ENCODE measurements at regions not wholly inside any gene's neighbourhood (a gene's known extent, or its start where the extent isn't known, plus 50 kb on each side); places are given as distances from the start of the nearest gene placed in this dataset.

DNA sequence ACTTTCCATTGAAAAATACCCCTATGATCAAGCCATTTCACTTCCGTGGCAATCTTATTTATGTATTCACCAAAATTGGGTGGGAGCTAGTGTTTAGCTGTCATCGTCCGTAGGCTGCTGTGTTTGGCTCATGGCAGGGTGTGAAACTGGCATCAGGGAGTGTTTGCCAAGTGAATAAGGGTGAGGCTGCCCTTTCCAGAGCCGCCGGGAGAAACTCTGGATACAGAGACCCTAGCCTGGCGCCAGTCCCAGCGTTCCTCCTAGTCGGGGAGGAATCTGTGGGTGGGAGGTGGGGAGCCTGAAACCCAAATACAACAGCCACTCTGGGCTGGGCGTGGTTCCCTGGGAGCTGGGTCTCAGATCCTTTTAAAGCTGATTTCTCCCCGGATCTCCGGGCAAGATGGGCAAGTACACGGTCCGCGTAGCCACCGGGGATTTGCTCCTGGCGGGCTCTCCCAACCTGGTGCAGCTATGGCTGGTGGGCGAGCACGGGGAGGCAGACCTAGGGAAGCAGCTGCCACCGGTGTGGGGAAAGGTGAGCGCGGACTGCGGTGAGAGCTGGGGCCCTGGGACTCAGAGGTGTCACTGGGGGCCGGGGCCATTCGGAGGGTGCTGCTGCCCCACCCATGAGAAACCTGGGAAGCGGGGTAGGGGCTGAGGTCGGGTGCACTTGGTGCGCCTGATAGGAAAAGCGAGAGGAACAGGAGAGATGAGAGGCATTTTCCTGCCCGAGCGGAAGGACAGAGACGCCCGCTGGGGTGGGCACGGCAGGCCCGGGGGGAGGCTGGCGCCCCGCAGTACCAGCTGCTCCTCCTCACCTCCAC is 62.1 kb upstream of the TEKT1 start:
- H3K27me3 ChIP-seq (ENCODE audit: control insufficient read depth, insufficient read depth, low read length): peaks cover 29% of the 10 kb centered on the region
- H3K4me1 ChIP-seq (ENCODE audit: control insufficient read depth, insufficient read depth, low read length): peaks cover 6% of the 10 kb centered on the region
- no peaks in the 10 kb centered on the region for H3K36me3 ChIP-seq (ENCODE audit: control insufficient read depth, insufficient read depth, low read length)
- no peak overlapping the region for H3K4me3 ChIP-seq (ENCODE audit: low read length)
- H3K9ac ChIP-seq (ENCODE audit: low read length): no peak overlapping the region
- H3K9me3 ChIP-seq (ENCODE audit: control insufficient read depth, low read length): no peaks in the 10 kb centered on the region

DNA sequence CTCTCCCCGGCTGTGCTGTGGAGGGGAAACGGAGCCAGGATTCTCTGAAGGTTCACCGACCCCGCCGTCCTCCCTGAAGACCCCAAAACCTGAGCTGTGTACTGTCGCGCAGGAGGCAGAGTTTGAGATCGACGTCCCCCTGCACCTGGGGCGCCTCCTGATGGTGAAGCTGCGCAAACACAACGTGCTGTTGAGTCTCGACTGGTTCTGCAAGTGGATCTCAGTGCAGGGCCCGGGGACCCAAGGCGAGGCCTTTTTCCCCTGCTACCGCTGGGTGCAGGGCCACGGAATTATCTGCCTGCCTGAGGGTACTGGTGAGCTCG is 62.6 kb upstream of the TEKT1 start:
- Histone ChIP-seq H3K27me3 (ENCODE audit: control insufficient read depth, insufficient read depth, low read length) (peaks cover 31% of the 10 kb centered on the region), H3K4me3 (ENCODE audit: low read length) (no peak overlapping the region), H3K9ac (ENCODE audit: low read length) (no peak overlapping the region)

DNA sequence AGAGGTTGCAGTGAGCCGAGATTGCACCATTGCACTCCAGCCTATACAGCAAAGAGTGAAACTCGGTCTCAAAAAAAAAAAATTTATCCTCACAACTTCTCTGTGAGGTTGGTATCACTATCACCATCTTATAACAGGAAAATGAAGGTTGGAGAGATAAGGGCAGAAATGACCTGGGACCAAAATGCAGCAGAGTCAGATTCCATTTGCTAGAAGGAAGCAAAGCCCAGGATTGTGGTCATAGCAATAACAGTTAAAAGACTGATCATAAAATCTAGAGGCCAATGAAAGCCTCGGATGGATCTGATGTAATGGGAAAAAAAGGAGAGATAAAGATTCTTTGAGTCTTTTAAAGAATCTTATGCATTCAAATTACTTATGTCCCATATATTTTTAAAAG is 69.6 kb upstream of the TEKT1 start:
- H3K36me3 ChIP-seq (ENCODE audit: control insufficient read depth, insufficient read depth, low read length): no peaks in the 10 kb centered on the region
- H3K9ac ChIP-seq (ENCODE audit: low read length): no peak overlapping the region
- no peak overlapping the region for H3K4me3 ChIP-seq (ENCODE audit: low read length)
- H3K27me3 ChIP-seq (ENCODE audit: control insufficient read depth, insufficient read depth, low read length): peaks cover 8% of the 10 kb centered on the region
- no peaks in the 10 kb centered on the region for H3K9me3 ChIP-seq (ENCODE audit: control insufficient read depth, low read length)
- H3K4me1 ChIP-seq (ENCODE audit: control insufficient read depth, insufficient read depth, low read length): no peaks in the 10 kb centered on the region

More for the DNA sequence above, 62.6 kb upstream of the TEKT1 start:
- no peaks in the 10 kb centered on the region for H3K9me3 ChIP-seq (ENCODE audit: control insufficient read depth, low read length)
- H3K36me3 ChIP-seq (ENCODE audit: control insufficient read depth, insufficient read depth, low read length): no peaks in the 10 kb centered on the region
- H3K4me1 ChIP-seq (ENCODE audit: control insufficient read depth, insufficient read depth, low read length): peaks cover 6% of the 10 kb centered on the region

DNA sequence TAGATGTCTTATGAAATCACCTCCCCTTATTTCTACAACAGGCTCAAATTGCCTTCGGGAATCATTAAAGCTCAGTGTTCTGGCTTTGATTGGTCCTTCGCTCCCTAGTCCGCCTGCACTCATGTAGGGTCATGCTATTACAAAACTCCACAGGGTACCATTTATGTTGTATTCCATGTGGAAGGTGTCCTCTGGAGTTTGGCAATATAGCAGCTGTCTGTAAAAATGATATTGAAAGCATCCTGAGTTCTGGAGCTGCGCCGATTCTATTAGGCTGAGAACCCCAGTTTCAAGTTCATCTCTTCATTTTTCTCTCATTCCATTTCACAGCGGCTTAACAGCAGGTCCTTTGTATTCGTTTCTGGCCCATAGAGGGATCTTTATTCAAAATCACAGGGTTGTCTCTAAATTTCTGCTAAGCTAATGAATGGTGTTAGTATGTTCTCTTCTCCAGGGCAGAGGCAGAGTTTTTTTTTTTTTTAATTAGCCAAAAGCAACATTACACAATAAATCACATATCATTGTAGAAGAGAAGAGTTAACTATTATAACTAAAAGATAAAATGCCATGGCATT is 71.9 kb upstream of the TEKT1 start:
- Histone ChIP-seq H3K27me3 (ENCODE audit: control insufficient read depth, insufficient read depth, low read length) (peaks cover 3% of the 10 kb centered on the region), H3K4me1 (ENCODE audit: control insufficient read depth, insufficient read depth, low read length) (no peaks in the 10 kb centered on the region), H3K9ac (ENCODE audit: low read length) (no peak overlapping the region), H3K9me3 (ENCODE audit: control insufficient read depth, low read length) (no peaks in the 10 kb centered on the region), H3K4me3 (ENCODE audit: low read length) (no peak overlapping the region), H3K36me3 (ENCODE audit: control insufficient read depth, insufficient read depth, low read length) (no peaks in the 10 kb centered on the region)

DNA sequence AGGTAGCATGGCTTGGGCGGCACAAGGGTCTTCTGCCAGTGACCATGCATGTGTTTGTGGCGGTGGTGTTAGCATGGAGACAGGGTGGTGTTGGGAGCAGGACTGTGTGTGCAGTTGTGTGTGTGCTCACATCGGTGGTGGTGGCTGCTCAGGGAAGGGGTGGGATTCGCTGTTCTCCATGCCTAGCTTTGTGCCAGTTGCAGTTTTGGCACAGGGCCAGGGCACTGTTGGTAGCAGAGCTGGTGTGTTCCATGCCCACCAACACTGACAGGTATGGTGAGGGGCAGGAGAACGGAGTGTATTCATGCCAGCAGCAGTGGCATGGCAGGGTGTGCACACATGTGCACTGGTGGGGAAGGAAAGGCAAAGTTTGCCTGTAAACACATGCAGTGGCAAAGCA is 77.3 kb upstream of the TEKT1 start:
- H3K27me3 ChIP-seq (ENCODE audit: control insufficient read depth, insufficient read depth, low read length): peaks cover 4% of the 10 kb centered on the region
- no peaks in the 10 kb centered on the region for H3K4me1 ChIP-seq (ENCODE audit: control insufficient read depth, insufficient read depth, low read length)
- H3K36me3 ChIP-seq (ENCODE audit: control insufficient read depth, insufficient read depth, low read length): no peaks in the 10 kb centered on the region
- H3K9ac ChIP-seq (ENCODE audit: low read length): no peak overlapping the region
- no peak overlapping the region for H3K4me3 ChIP-seq (ENCODE audit: low read length)
- no peaks in the 10 kb centered on the region for H3K9me3 ChIP-seq (ENCODE audit: control insufficient read depth, low read length)

DNA sequence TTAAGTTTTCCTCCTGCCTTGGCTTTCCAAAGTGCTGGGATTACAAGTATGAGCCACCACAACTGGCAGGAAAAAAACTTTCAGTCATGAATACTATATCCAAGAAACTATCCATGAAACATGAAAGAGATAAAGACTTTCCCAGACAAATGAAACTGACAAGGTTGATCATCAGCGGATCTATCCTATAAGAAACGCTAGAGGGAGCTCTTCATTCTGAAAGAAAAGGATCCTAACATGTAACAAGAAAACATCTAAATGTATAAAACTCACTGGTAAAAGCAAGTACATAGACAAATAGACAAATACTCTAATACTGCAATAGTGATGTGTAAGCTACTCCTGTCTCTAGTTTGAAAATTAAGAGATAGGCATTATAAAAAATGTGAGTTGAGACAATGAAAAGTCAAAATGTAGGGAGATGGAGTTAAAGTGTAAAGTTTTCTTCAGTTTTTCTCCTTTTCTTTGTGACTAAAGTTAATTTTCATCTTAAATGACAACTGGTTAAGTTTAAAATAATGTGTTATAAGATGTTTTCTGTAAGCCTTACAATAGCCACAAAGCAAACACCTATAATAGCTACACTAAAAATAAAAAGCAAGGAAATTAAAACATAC is 79.6 kb upstream of the TEKT1 start:
- Histone ChIP-seq H3K9ac (ENCODE audit: low read length) (no peak overlapping the region), H3K9me3 (ENCODE audit: control insufficient read depth, low read length) (no peaks in the 10 kb centered on the region), H3K4me1 (ENCODE audit: control insufficient read depth, insufficient read depth, low read length) (no peaks in the 10 kb centered on the region), H3K4me3 (ENCODE audit: low read length) (no peak overlapping the region), H3K36me3 (ENCODE audit: control insufficient read depth, insufficient read depth, low read length) (no peaks in the 10 kb centered on the region), H3K27me3 (ENCODE audit: control insufficient read depth, insufficient read depth, low read length) (peaks cover 13% of the 10 kb centered on the region)

DNA sequence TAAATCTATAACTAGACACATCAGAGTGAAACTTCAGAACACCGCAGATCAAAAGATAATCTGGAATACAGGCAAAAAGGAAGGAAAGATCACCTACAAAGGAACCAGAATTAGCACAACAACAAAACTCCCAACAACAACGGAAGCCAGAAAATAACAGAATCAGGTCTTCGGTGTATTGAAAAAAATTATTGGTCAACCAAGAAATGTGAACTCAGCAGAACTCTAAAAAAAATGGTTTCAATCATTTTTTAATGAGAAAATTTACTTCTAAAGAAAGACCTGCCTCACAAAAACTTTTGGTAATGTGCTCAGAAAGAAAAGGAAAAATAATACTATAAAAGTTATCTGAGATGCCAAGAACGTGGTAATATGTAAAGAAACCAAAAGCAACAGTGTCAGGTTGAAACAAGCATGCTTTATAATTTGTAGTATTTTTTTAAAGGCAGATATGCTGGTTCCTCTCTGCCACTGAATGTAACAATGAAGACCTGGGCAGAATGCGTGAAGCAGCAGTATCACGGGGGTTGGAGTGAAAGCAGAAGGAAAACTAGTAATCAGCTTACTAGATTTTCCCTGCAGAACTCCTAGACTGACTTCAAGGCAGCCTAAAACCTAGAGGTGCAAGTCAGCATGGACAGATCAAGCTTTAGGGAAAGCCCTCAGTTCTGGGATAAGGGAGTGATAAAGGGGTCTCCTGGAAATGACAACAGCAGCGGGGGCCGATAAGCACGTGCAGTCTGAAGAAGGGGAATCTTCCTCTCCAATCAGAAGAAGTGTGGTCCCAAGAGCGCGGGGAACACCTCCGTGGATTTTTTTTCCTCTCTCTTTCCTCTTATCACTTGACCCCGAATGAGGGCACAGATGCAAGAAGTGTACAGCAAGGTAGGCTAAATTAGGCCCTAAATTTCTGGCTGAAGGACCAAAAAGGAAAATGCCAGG is 80.9 kb upstream of the TEKT1 start:
- no peaks in the 10 kb centered on the region for H3K4me1 ChIP-seq (ENCODE audit: control insufficient read depth, insufficient read depth, low read length)
- no peaks in the 10 kb centered on the region for H3K36me3 ChIP-seq (ENCODE audit: control insufficient read depth, insufficient read depth, low read length)
- H3K9me3 ChIP-seq (ENCODE audit: control insufficient read depth, low read length): no peaks in the 10 kb centered on the region
- H3K4me3 ChIP-seq (ENCODE audit: low read length): no peak overlapping the region
- peaks cover 13% of the 10 kb centered on the region for H3K27me3 ChIP-seq (ENCODE audit: control insufficient read depth, insufficient read depth, low read length)
- no peak overlapping the region for H3K9ac ChIP-seq (ENCODE audit: low read length)

DNA sequence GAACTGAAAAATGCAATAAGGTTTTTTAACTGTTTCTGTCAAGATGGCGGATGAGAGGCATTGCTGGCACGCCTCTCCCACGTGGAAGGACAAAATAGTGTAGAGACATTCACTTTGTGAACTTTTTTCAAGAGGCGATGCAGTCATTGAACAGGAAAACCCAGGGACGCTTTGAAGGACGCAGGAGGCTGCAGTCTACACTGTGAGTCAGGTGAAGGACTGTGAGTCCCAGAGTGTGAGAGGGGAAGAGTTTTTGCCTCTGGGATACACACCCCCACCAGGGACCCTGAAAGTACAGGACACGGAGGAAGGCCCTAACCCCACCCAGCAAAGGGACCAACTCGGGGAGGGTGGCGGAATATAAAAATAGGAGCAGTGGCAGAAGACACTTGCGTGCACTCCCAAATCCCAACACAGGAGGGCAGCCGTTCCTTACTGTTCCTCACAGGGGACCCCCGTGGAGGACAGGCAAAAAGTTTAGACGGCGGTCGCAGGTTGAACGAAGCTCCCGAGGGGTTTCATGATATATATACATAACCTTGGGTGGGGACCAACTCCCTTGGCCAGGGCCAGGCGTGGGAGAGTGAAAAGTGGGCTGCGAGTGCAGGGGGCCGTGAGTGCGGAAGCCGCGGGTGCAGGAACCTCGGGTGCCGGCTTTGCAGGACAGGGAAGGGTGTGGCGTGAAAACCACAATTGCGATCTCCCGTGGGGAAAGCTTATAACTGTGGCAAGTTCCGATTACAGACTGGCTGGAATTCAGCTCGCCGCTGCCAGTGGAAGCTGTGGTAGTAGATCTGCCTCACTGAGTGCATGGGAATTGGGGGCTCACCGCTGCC is 82.0 kb upstream of the ALOX12 start:
- Histone ChIP-seq H3K27me3 (ENCODE audit: control insufficient read depth, insufficient read depth, low read length) (peaks cover 13% of the 10 kb centered on the region), H3K4me3 (ENCODE audit: low read length) (no peak overlapping the region), H3K36me3 (ENCODE audit: control insufficient read depth, insufficient read depth, low read length) (no peaks in the 10 kb centered on the region), H3K9me3 (ENCODE audit: control insufficient read depth, low read length) (no peaks in the 10 kb centered on the region), H3K4me1 (ENCODE audit: control insufficient read depth, insufficient read depth, low read length) (no peaks in the 10 kb centered on the region), H3K9ac (ENCODE audit: low read length) (no peak overlapping the region)

DNA sequence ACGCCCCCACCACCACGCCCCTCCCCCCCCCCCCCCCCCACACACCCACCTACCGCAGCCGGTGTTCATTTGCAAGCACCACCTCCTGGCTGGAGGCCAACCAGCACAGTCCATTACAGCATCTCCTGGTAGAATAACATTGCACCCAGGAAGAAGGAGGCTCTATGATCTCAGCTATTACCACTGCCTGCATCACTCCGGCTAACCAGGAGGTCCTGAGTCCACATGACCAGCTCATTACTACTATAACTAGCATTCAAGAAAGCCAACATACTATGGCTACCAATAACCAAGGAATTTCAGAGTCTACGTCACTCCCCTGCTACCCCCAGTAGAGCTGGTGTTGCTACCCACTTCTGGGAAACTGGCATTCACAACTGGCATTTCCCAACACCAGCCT is 81.1 kb upstream of the ALOX12 start:
- H3K4me1 ChIP-seq (ENCODE audit: control insufficient read depth, insufficient read depth, low read length): no peaks in the 10 kb centered on the region
- H3K36me3 ChIP-seq (ENCODE audit: control insufficient read depth, insufficient read depth, low read length): no peaks in the 10 kb centered on the region
- H3K9me3 ChIP-seq (ENCODE audit: control insufficient read depth, low read length): no peaks in the 10 kb centered on the region
- H3K9ac ChIP-seq (ENCODE audit: low read length): no peak overlapping the region
- peaks cover 13% of the 10 kb centered on the region for H3K27me3 ChIP-seq (ENCODE audit: control insufficient read depth, insufficient read depth, low read length)
- no peak overlapping the region for H3K4me3 ChIP-seq (ENCODE audit: low read length)

DNA sequence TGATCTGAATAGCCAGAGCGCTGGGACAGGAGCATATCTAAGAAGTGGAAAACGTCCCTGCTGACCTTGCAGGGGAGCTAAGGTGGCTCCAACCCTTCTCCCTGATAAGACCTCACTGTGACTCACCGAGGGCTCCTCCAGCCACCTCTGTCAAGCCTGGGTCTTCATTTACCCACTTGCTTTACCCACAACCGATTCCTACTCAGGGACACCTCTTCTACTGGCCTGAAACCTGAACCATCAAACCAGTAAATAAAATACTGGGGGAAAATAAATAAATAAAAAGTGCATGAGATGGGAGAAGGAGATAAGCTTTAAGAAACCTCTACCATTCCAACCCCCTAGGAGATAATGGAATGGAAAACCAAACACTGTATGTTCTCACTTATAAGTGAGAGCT is 80.2 kb upstream of the ALOX12 start:
- Histone ChIP-seq H3K27me3 (ENCODE audit: control insufficient read depth, insufficient read depth, low read length) (peaks cover 13% of the 10 kb centered on the region), H3K4me3 (ENCODE audit: low read length) (no peak overlapping the region), H3K4me1 (ENCODE audit: control insufficient read depth, insufficient read depth, low read length) (no peaks in the 10 kb centered on the region), H3K9ac (ENCODE audit: low read length) (no peak overlapping the region), H3K9me3 (ENCODE audit: control insufficient read depth, low read length) (no peaks in the 10 kb centered on the region), H3K36me3 (ENCODE audit: control insufficient read depth, insufficient read depth, low read length) (no peaks in the 10 kb centered on the region)

DNA sequence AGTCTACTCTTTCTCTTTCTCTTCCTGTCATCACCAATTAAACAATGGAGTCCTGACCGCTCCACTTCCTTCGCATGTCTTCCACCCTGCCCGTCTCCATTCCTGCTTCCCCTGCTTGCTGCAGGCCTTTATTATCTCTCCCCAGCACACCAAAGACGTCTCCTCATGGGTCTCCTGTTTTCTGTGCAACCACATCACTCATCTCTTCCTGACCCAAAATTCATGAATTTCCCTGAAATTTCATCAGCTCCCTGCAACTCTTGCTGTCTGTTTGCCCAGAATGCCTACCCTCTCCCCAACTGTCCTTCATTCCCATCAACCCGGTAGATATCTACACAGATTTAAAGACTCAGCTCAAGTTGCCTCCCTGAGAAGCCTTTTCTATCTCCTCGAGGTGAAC is 76.7 kb upstream of the ALOX12 start:
- Histone ChIP-seq H3K9ac (ENCODE audit: low read length) (no peak overlapping the region), H3K36me3 (ENCODE audit: control insufficient read depth, insufficient read depth, low read length) (no peaks in the 10 kb centered on the region), H3K4me1 (ENCODE audit: control insufficient read depth, insufficient read depth, low read length) (no peaks in the 10 kb centered on the region), H3K9me3 (ENCODE audit: control insufficient read depth, low read length) (no peaks in the 10 kb centered on the region), H3K4me3 (ENCODE audit: low read length) (no peak overlapping the region), H3K27me3 (ENCODE audit: control insufficient read depth, insufficient read depth, low read length) (peaks cover 5% of the 10 kb centered on the region)

All from mucosa of stomach (tissue), 1 donor.